ENCODE measurements at regions not wholly inside any gene's neighbourhood (a gene's known extent, or its start where the extent isn't known, plus 50 kb on each side); places are given as distances from the start of the nearest gene placed in this dataset.

GRCh38 chr3:72411843-72412242, 436.4 kb downstream of the SHQ1 start:
- no peaks in the 10 kb centered on the region for H3K27me3 Mint-ChIP-seq
- no peak for DNase-seq
- CTCF ChIA-PET, result no interaction called here

GRCh38 chr3:72411126-72411525, 437.1 kb downstream of the SHQ1 start:
- Mint-ChIP-seq H3K27me3 (no peaks in the 10 kb centered on the region), H3K27ac (no peak overlapping the region), H3K4me3 (no peak overlapping the region), H3K9me3 (no peaks in the 10 kb centered on the region), H3K4me1 (peaks cover 27% of the 10 kb centered on the region), H3K36me3 (peaks cover 2% of the 10 kb centered on the region)
- DNase-seq, result no peak
- CTCF ChIA-PET, result no interaction called here

More at GRCh38 chr3:72411843-72412242, 436.4 kb downstream of the SHQ1 start:
- Mint-ChIP-seq H3K27ac (no peak overlapping the region), H3K9me3 (no peaks in the 10 kb centered on the region), H3K4me1 (peaks cover 23% of the 10 kb centered on the region), H3K36me3 (peaks cover 5% of the 10 kb centered on the region), H3K4me3 (no peak overlapping the region)

- Mint-ChIP-seq H3K27me3 (no peaks in the 10 kb centered on the region), H3K9me3 (no peaks in the 10 kb centered on the region), H3K4me3 (no peak overlapping the region), H3K4me1 (peaks cover 27% of the 10 kb centered on the region), H3K36me3 (peaks cover 2% of the 10 kb centered on the region), H3K27ac (no peak overlapping the region)
- DNase-seq, result no peak
- CTCF ChIA-PET, result interaction anchor here (0.6 kb wide), 1 partner anchor 23 kb away, joined by 3 read pairs; no protein-coding TSS in a partner anchor
Observed at GRCh38 chr3:72408983-72409779, 439.1 kb downstream of the SHQ1 start.

GRCh38 chr3:72407766-72408165, 440.5 kb downstream of the SHQ1 start:
- H3K9me3 Mint-ChIP-seq, result no peaks in the 10 kb centered on the region
- H3K36me3 Mint-ChIP-seq, result peaks cover 3% of the 10 kb centered on the region
- no peak overlapping the region for H3K4me3 Mint-ChIP-seq
- H3K4me1 Mint-ChIP-seq, result peaks cover 23% of the 10 kb centered on the region
- DNase-seq, result no peak
- CTCF ChIA-PET, result no interaction called here
- H3K27ac Mint-ChIP-seq, result no peak overlapping the region
- no peaks in the 10 kb centered on the region for H3K27me3 Mint-ChIP-seq

- peaks cover 5% of the 10 kb centered on the region for H3K36me3 Mint-ChIP-seq
- H3K9me3 Mint-ChIP-seq, result no peaks in the 10 kb centered on the region
- no peak for DNase-seq
- H3K27me3 Mint-ChIP-seq, result no peaks in the 10 kb centered on the region
- H3K4me3 Mint-ChIP-seq, result no peak overlapping the region
- H3K27ac Mint-ChIP-seq, result no peak overlapping the region
- peaks cover 19% of the 10 kb centered on the region for H3K4me1 Mint-ChIP-seq
- CTCF ChIA-PET, result interaction anchor here (0.6 kb wide), 1 partner anchor 182 kb away, joined by 3 read pairs; no protein-coding TSS in a partner anchor
Observed at GRCh38 chr3:72405943-72406566, 442.2 kb downstream of the SHQ1 start.

- no peak for DNase-seq
- no peak overlapping the region for H3K4me3 Mint-ChIP-seq
- no peaks in the 10 kb centered on the region for H3K4me1 Mint-ChIP-seq
- H3K9me3 Mint-ChIP-seq, result no peaks in the 10 kb centered on the region
- CTCF ChIA-PET, result no interaction called here
- no peak overlapping the region for H3K27ac Mint-ChIP-seq
- H3K36me3 Mint-ChIP-seq, result peaks cover 4% of the 10 kb centered on the region
- H3K27me3 Mint-ChIP-seq, result no peaks in the 10 kb centered on the region
Observed at GRCh38 chr3:72401005-72401545, 447.2 kb downstream of the SHQ1 start.

- peaks cover under 1% of the 10 kb centered on the region for H3K4me1 Mint-ChIP-seq
Observed at GRCh38 chr3:72398781-72399180, 449.5 kb downstream of the SHQ1 start.

GRCh38 chr3:72397586-72397985, 450.7 kb downstream of the SHQ1 start:
- Mint-ChIP-seq H3K27me3 (no peaks in the 10 kb centered on the region), H3K4me3 (no peak overlapping the region), H3K36me3 (peaks cover 1% of the 10 kb centered on the region), H3K4me1 (peaks cover 3% of the 10 kb centered on the region), H3K27ac (no peak overlapping the region), H3K9me3 (no peaks in the 10 kb centered on the region)
- no peak for DNase-seq
- CTCF ChIA-PET, result no interaction called here

More at GRCh38 chr3:72398781-72399180, 449.5 kb downstream of the SHQ1 start:
- H3K36me3 Mint-ChIP-seq, result peaks cover 4% of the 10 kb centered on the region
- no peak overlapping the region for H3K4me3 Mint-ChIP-seq
- CTCF ChIA-PET, result no interaction called here
- no peaks in the 10 kb centered on the region for H3K27me3 Mint-ChIP-seq
- DNase-seq, result no peak
- H3K9me3 Mint-ChIP-seq, result no peaks in the 10 kb centered on the region
- H3K27ac Mint-ChIP-seq, result no peak overlapping the region

GRCh38 chr3:72396899-72397298, 451.3 kb downstream of the SHQ1 start:
- peaks cover 1% of the 10 kb centered on the region for H3K36me3 Mint-ChIP-seq
- no peak for DNase-seq
- no peaks in the 10 kb centered on the region for H3K9me3 Mint-ChIP-seq
- no peaks in the 10 kb centered on the region for H3K27me3 Mint-ChIP-seq
- H3K4me3 Mint-ChIP-seq, result no peak overlapping the region
- CTCF ChIA-PET, result no interaction called here
- H3K27ac Mint-ChIP-seq, result no peak overlapping the region
- peaks cover 3% of the 10 kb centered on the region for H3K4me1 Mint-ChIP-seq

- CTCF ChIA-PET, result no interaction called here
- no peak for DNase-seq
- H3K27ac Mint-ChIP-seq, result no peak overlapping the region
- H3K9me3 Mint-ChIP-seq, result no peaks in the 10 kb centered on the region
- H3K27me3 Mint-ChIP-seq, result no peaks in the 10 kb centered on the region
- peaks cover 3% of the 10 kb centered on the region for H3K4me1 Mint-ChIP-seq
- H3K36me3 Mint-ChIP-seq, result peaks cover 1% of the 10 kb centered on the region
- no peak overlapping the region for H3K4me3 Mint-ChIP-seq
Observed at GRCh38 chr3:72395776-72396311, 452.4 kb downstream of the SHQ1 start.

GRCh38 chr3:72393455-72393854, 454.8 kb downstream of the SHQ1 start:
- Mint-ChIP-seq H3K4me3 (no peak overlapping the region), H3K36me3 (peaks cover 1% of the 10 kb centered on the region), H3K9me3 (no peaks in the 10 kb centered on the region), H3K27ac (no peak overlapping the region), H3K27me3 (no peaks in the 10 kb centered on the region), H3K4me1 (peaks cover 3% of the 10 kb centered on the region)
- CTCF ChIA-PET, result no interaction called here
- no peak for DNase-seq

- no peak overlapping the region for H3K27ac Mint-ChIP-seq
- H3K4me1 Mint-ChIP-seq, result peaks cover 3% of the 10 kb centered on the region
- no peak overlapping the region for H3K4me3 Mint-ChIP-seq
- CTCF ChIA-PET, result no interaction called here
- no peaks in the 10 kb centered on the region for H3K36me3 Mint-ChIP-seq
- no peaks in the 10 kb centered on the region for H3K27me3 Mint-ChIP-seq
- DNase-seq, result no peak
- no peaks in the 10 kb centered on the region for H3K9me3 Mint-ChIP-seq
Observed at GRCh38 chr3:72391659-72392058, 456.6 kb downstream of the SHQ1 start.

- no peaks in the 10 kb centered on the region for H3K27me3 Mint-ChIP-seq
- DNase-seq, result no peak
- no peaks in the 10 kb centered on the region for H3K36me3 Mint-ChIP-seq
- H3K4me1 Mint-ChIP-seq, result peaks cover 3% of the 10 kb centered on the region
- H3K27ac Mint-ChIP-seq, result no peak overlapping the region
- H3K9me3 Mint-ChIP-seq, result no peaks in the 10 kb centered on the region
- CTCF ChIA-PET, result no interaction called here
- H3K4me3 Mint-ChIP-seq, result no peak overlapping the region
Observed at GRCh38 chr3:72390841-72391240, 457.4 kb downstream of the SHQ1 start.

GRCh38 chr3:72388644-72389043, 459.6 kb downstream of the SHQ1 start:
- Mint-ChIP-seq H3K27me3 (no peaks in the 10 kb centered on the region), H3K9me3 (no peaks in the 10 kb centered on the region), H3K27ac (no peak overlapping the region), H3K4me3 (no peak overlapping the region), H3K4me1 (peaks cover 14% of the 10 kb centered on the region), H3K36me3 (peaks cover 2% of the 10 kb centered on the region)
- CTCF ChIA-PET, result no interaction called here
- DNase-seq, result no peak

- DNase-seq, result no peak
- no peak overlapping the region for H3K4me3 Mint-ChIP-seq
- H3K4me1 Mint-ChIP-seq, result peaks cover 13% of the 10 kb centered on the region
- no peaks in the 10 kb centered on the region for H3K27me3 Mint-ChIP-seq
- CTCF ChIA-PET, result no interaction called here
- H3K27ac Mint-ChIP-seq, result no peak overlapping the region
- peaks cover 2% of the 10 kb centered on the region for H3K36me3 Mint-ChIP-seq
- H3K9me3 Mint-ChIP-seq, result no peaks in the 10 kb centered on the region
Observed at GRCh38 chr3:72388117-72388516, 460.1 kb downstream of the SHQ1 start.

All from activated naive CD4-positive, alpha-beta T cell treated with anti-CD3 and anti-CD28 coated beads, Interleukin-2, amount 10 ng/mL, durations not matched to agents 7 days and 5 days (primary cell).